H1 (cell line): ENCODE measurements at regions not wholly inside any gene's neighbourhood (a gene's known extent, or its start where the extent isn't known, plus 50 kb on each side); places are given as distances from the start of the nearest gene placed in this dataset.
A peak's percentile ranks its signal among the peaks of the same experiment; 100 is the strongest.

ENCODE experiments used
- CTCF ChIA-PET: fragments of 300-600 bp; sonication (Branson Sonifier 250); formaldehyde crosslinking; loops from one replicate; lab custom pipeline; 2021; ENCODE audit not compliant: partially characterized antibody; lab: Charles Lee
- POLR2A ChIA-PET: fragments of 300-600 bp; sonication (Branson Sonifier 250); formaldehyde crosslinking; loops from one replicate; lab custom pipeline; 2021; ENCODE audit warnings: inconsistent platforms; ENCODE audit not compliant: partially characterized antibody; lab: Charles Lee
- DNase-seq, 2 experiments: peaks; one replicate each; pipeline versions ENCODE4 v3.0.0 to v3.0.0-alpha.2; 2010 to 2022; ENCODE audit warnings: low spot score in 2 of 2, low read depth in 1 of 2, mixed read lengths in 1 of 2
- FAIRE-seq: peaks from 2 replicates; lab custom pipeline; 2011; peaks lifted over from hg19 to GRCh38; lab: Jason Lieb, UNC
- H2AFZ ChIP-seq: 2 replicates; pipeline ENCODE4 v1.8.1; 2012; ENCODE audit warnings: low read length, inconsistent platforms
- H2AK5ac ChIP-seq: 2 replicates; pipeline ENCODE4 v1.6.1; 2013; ENCODE audit warnings: low read depth, low read length
- H2BK120ac ChIP-seq: replicated peaks from 2 replicates; pipeline ENCODE3; 2013; ENCODE audit warnings: low read depth, low read length, inconsistent platforms
- H2BK12ac ChIP-seq: 2 replicates; pipeline ENCODE4 v1.6.1; 2013; ENCODE audit warnings: low read depth, low read length
- H2BK15ac ChIP-seq: 2 replicates; pipeline ENCODE4 v1.6.1; 2013; ENCODE audit warnings: low read length
- H2BK20ac ChIP-seq: 2 replicates; pipeline ENCODE4 v1.6.1; 2013; ENCODE audit warnings: low read length
- H2BK5ac ChIP-seq: 2 replicates; pipeline ENCODE4 v1.6.1; 2013; ENCODE audit warnings: low read depth, low read length
- H3K14ac ChIP-seq: 2 replicates; pipeline ENCODE4 v1.6.1; 2013; ENCODE audit warnings: inconsistent platforms; ENCODE audit not compliant: insufficient read length
- H3K18ac ChIP-seq: 2 replicates; pipeline ENCODE4 v1.6.1; 2013; ENCODE audit warnings: low read length; ENCODE audit errors: extremely low read depth
- H3K23ac ChIP-seq: 2 replicates; pipeline ENCODE4 v1.6.1; 2013; ENCODE audit warnings: inconsistent platforms; ENCODE audit not compliant: insufficient read length
- H3K23me2 ChIP-seq: 2 replicates; pipeline ENCODE4 v1.6.1; 2013; ENCODE audit warnings: low read depth, low read length
- H3K27ac ChIP-seq: 2 replicates; pipeline ENCODE4 v1.6.1; 2011; ENCODE audit warnings: low read depth, low read length, inconsistent platforms
- H3K27me3 ChIP-seq, 4 experiments: replicated peaks in 1 of 4; 1 replicate in 1 of 4; 2 replicates in 3 of 4; pipeline versions ENCODE4 v1.6.1 to v1.8.1; 2011 to 2013; ENCODE audit warnings: low read length in 3 of 4, mild to moderate bottlenecking in 3 of 4, inconsistent platforms in 2 of 4, mixed read lengths in 2 of 4, moderate library complexity in 1 of 4; ENCODE audit not compliant: control insufficient read depth in 3 of 4, insufficient read depth in 3 of 4; ENCODE audit errors: extremely low read depth in 1 of 4
- H3K36me3 ChIP-seq, 4 experiments: 2 replicates each; pipeline versions ENCODE4 v1.6.1 to v1.8.1; 2011 to 2013; ENCODE audit warnings: mild to moderate bottlenecking in 4 of 4, low read length in 3 of 4, moderate library complexity in 2 of 4, control low read depth in 1 of 4, inconsistent platforms in 1 of 4; ENCODE audit not compliant: insufficient read depth in 4 of 4, control insufficient read depth in 2 of 4
- H3K4ac ChIP-seq: replicated peaks from 2 replicates; pipeline ENCODE3; 2013; ENCODE audit warnings: low read length, low read depth, mixed read lengths, inconsistent platforms; ENCODE audit not compliant: insufficient read length
- H3K4me1 ChIP-seq, 4 experiments: replicated peaks in 1 of 4; 1 replicate in 1 of 4; 2 replicates in 3 of 4; pipeline versions ENCODE4 v1.6.1 to v1.8.1; 2011 to 2013; ENCODE audit warnings: low read length in 3 of 4, inconsistent platforms in 2 of 4, mixed read lengths in 1 of 4; ENCODE audit not compliant: insufficient read depth in 4 of 4, control insufficient read depth in 3 of 4
- H3K4me2 ChIP-seq, 2 experiments: 2 replicates each; pipeline versions ENCODE4 v1.6.1 to v1.8.1; 2011 to 2013; ENCODE audit warnings: low read depth in 2 of 2, low read length in 2 of 2, control low read depth in 1 of 2, inconsistent platforms in 1 of 2, mild to moderate bottlenecking in 1 of 2; ENCODE audit not compliant: insufficient read depth in 1 of 2
- H3K4me3 ChIP-seq, 4 experiments: fragments of 200-600, 300-600 bp in 1 of 4; sonication (generic), shearing (Covaris generic), sonication (Bioruptor Twin) in 1 of 4; 2 replicates each; pipeline versions ENCODE4 v1.5.1 to v1.8.1; 2011 to 2016; ENCODE audit warnings: low read length in 4 of 4, low read depth in 3 of 4, control low read depth in 2 of 4, inconsistent platforms in 2 of 4, mild to moderate bottlenecking in 2 of 4, mixed read lengths in 1 of 4, moderate library complexity in 1 of 4; ENCODE audit not compliant: insufficient read depth in 2 of 4; ENCODE audit errors: extremely low read depth in 1 of 4
- H3K56ac ChIP-seq: replicated peaks from 2 replicates; pipeline ENCODE3; 2013; ENCODE audit warnings: low read depth, mild to moderate bottlenecking, mixed read lengths, low read length, inconsistent platforms; ENCODE audit not compliant: insufficient read length
- H3K79me1 ChIP-seq: 2 replicates; pipeline ENCODE4 v1.6.1; 2013; ENCODE audit warnings: low read depth, low read length, control low read depth
- H3K79me2 ChIP-seq, 2 experiments: 2 replicates each; pipeline versions ENCODE4 v1.6.1 to v1.8.1; 2012 to 2013; ENCODE audit warnings: low read length in 2 of 2, mild to moderate bottlenecking in 2 of 2, inconsistent platforms in 1 of 2; ENCODE audit not compliant: insufficient read depth in 2 of 2, control insufficient read depth in 1 of 2
- H3K9ac ChIP-seq, 4 experiments: replicated peaks in 1 of 4; 1 replicate in 1 of 4; 2 replicates in 3 of 4; pipeline versions ENCODE4 v1.6.1 to v1.8.1; 2011 to 2013; ENCODE audit warnings: low read depth in 3 of 4, low read length in 3 of 4, control low read depth in 2 of 4, mild to moderate bottlenecking in 2 of 4, moderate library complexity in 2 of 4, inconsistent platforms in 1 of 4; ENCODE audit errors: extremely low read depth in 1 of 4
- H3K9me3 ChIP-seq, 2 experiments: 2 replicates each; pipeline versions ENCODE4 v1.6.1 to v1.8.1; 2012 to 2013; ENCODE audit warnings: mild to moderate bottlenecking in 2 of 2, moderate library complexity in 2 of 2, control low read depth in 1 of 2, inconsistent platforms in 1 of 2, low read depth in 1 of 2, low read length in 1 of 2, mixed read lengths in 1 of 2; ENCODE audit not compliant: insufficient read depth in 2 of 2
- H4K20me1 ChIP-seq, 2 experiments: replicated peaks in 1 of 2; 2 replicates each; pipeline versions ENCODE3 to v1.8.1; 2011 to 2013; ENCODE audit warnings: inconsistent platforms in 2 of 2, low read length in 2 of 2, mild to moderate bottlenecking in 1 of 2; ENCODE audit not compliant: insufficient read depth in 2 of 2, control insufficient read depth in 1 of 2
- H4K5ac ChIP-seq: 2 replicates; pipeline ENCODE4 v1.6.1; 2013; ENCODE audit warnings: low read length, low read depth, mixed read lengths, inconsistent platforms; ENCODE audit not compliant: insufficient read length
- H4K8ac ChIP-seq: 2 replicates; pipeline ENCODE4 v1.8.0; 2013; ENCODE audit warnings: mild to moderate bottlenecking, moderate library complexity, low read length, inconsistent platforms; ENCODE audit not compliant: insufficient read depth; ENCODE audit errors: extremely low read depth
- H4K91ac ChIP-seq: replicated peaks from 2 replicates; pipeline ENCODE3; 2013; ENCODE audit warnings: low read length, mixed read lengths, inconsistent platforms; ENCODE audit not compliant: insufficient read length
- ATF2 ChIP-seq: IDR thresholded peaks from 2 replicates; pipeline ENCODE4 v1.6.1; 2012; ENCODE audit warnings: low read length, inconsistent platforms
- BACH1 ChIP-seq: IDR thresholded peaks from 2 replicates; pipeline ENCODE4 v1.6.1; 2012; ENCODE audit warnings: low read length, improper control_type of control experiment
- CBX8 ChIP-seq: fragments of 300-800, 300-1000 bp; sonication (generic); IDR thresholded peaks from 2 replicates; pipeline ENCODE4 v1.7.1; 2016; ENCODE audit warnings: low read depth, low read length, borderline replicate concordance
- CEBPB ChIP-seq: IDR thresholded peaks from 2 replicates; pipeline ENCODE4 v1.6.1; 2012; ENCODE audit warnings: low read depth, low read length
- EGR1 ChIP-seq: IDR thresholded peaks from 2 replicates; pipeline ENCODE4 v1.6.1; 2011; ENCODE audit warnings: low read depth, low read length, borderline replicate concordance
- GABPA ChIP-seq: IDR thresholded peaks from 2 replicates; pipeline ENCODE4 v1.6.1; 2011; ENCODE audit warnings: mild to moderate bottlenecking, low read length, moderate library complexity, borderline replicate concordance; ENCODE audit not compliant: insufficient read depth
- HDAC6 ChIP-seq: IDR thresholded peaks from one replicate; pipeline ENCODE4 v1.7.1; 2012; ENCODE audit warnings: low read depth, mild to moderate bottlenecking, inconsistent platforms, low read length, moderate library complexity
- KDM4A ChIP-seq: IDR thresholded peaks from one replicate; pipeline ENCODE4 v1.7.1; 2012; ENCODE audit warnings: low read depth, mild to moderate bottlenecking, moderate library complexity, low read length, inconsistent platforms; ENCODE audit not compliant: severe bottlenecking
- MAX ChIP-seq: IDR thresholded peaks from 2 replicates; pipeline ENCODE4 v1.6.1; 2012; ENCODE audit warnings: inconsistent platforms
- POU5F1 ChIP-seq: IDR thresholded peaks from 2 replicates; pipeline ENCODE4 v1.6.1; 2011; ENCODE audit warnings: low read depth, mild to moderate bottlenecking, low read length, moderate library complexity
- ZNF274 ChIP-seq: IDR thresholded peaks from 2 replicates; pipeline ENCODE4 v1.7.0; 2012; ENCODE audit warnings: low read length, borderline replicate concordance; ENCODE audit errors: extremely low read depth
- WGBS, 2 experiments: shearing (Covaris generic) in 1 of 2; methylation state at CpG; one replicate each; pipeline versions ENCODE4 v1.1.6 to v1.1.7; 2013 to 2015; ENCODE audit warnings: low lambda C conversion rate in 2 of 2, mixed read lengths in 2 of 2, inconsistent platforms in 1 of 2, low coverage in 1 of 2, missing lambda C conversion rate in 1 of 2; ENCODE audit not compliant: insufficient replicate concordance in 2 of 2, insufficient coverage in 1 of 2, insufficient read length in 1 of 2; ENCODE audit errors: extremely low coverage in 1 of 2, missing lambda C conversion rate in 1 of 2; 5-methylcytosine and 5-hydroxymethylcytosine counted together

DNA sequence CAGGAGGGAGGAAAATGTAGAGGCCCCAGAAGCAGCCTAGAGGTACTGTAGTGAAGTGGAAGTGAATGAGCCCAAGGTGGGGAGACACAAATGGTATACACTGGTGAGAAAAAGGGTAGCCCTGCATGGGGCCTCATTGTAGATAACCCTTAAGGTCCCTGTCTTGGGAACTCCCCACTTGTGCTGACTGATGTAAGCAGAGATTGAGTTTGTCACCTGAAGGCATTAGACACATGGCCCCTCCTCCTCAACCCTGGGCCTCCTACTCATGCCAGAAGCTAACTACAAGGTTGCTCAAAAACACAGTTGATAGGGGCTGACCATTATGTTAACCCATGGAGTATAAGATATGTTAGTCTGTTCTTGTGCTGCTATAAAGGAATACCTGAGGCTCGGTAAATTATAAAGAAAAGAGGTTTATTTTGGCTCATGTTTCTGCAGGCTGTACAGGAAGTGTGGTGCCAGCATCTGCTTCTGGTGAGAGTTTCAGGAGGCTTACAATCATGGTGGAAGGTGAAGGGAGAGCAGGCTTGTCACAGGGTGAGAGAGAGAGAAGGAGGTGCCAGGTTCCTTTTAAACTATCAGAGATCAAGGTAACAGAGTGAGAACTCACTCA, 84.6 kb upstream of the RNU6-1 start:
- H3K23me2 ChIP-seq, result no peaks in the 10 kb centered on the region
- no peak overlapping the region for H3K27ac ChIP-seq
- no peak overlapping the region for H2BK15ac ChIP-seq
- FAIRE-seq (no peak), DNase-seq (no peak)
- no peaks in the 10 kb centered on the region for H3K79me2 ChIP-seq
- no peaks in the 10 kb centered on the region; the same call in 1 of the 2 replicates for H3K79me1 ChIP-seq
- no peak overlapping the region for H3K23ac ChIP-seq
- H4K20me1 ChIP-seq, result no peaks in the 10 kb centered on the region
- no peak overlapping the region for H3K4me2 ChIP-seq
- no peak overlapping the region for H2BK120ac ChIP-seq
- no peak overlapping the region; the same call in 1 of the 2 replicates for H2AFZ ChIP-seq
- no peaks in the 10 kb centered on the region for H3K9me3 ChIP-seq
- H3K4ac ChIP-seq, result no peak overlapping the region
- H3K9ac ChIP-seq, result no peak overlapping the region
- no peaks in the 10 kb centered on the region for H3K27me3 ChIP-seq
- no peak overlapping the region for H2AK5ac ChIP-seq
- WGBS, 2 experiments, result 94% methylated on average over 1 of the region's 1 CpG; no CpG with 5 or more reads in 1 of the 2 experiments
- H4K91ac ChIP-seq, result no peak overlapping the region
- no peak overlapping the region for H3K56ac ChIP-seq
- no peak overlapping the region for H2BK12ac ChIP-seq
- no peak overlapping the region for H2BK5ac ChIP-seq
- H2BK20ac ChIP-seq, result 0 out of 2 replicates have a peak overlapping the region, but pooled peaks have one; percentile 61
- H4K5ac ChIP-seq, result no peak overlapping the region
- H3K36me3 ChIP-seq, result no peaks in the 10 kb centered on the region
- POLR2A ChIA-PET, result interaction anchor here (1.3 kb wide), 1 partner anchor 10 kb away, joined by 3 read pairs; no protein-coding TSS in a partner anchor
- no peak overlapping the region for H3K4me3 ChIP-seq
- no peak overlapping the region for H3K14ac ChIP-seq
- no peak overlapping the region for H4K8ac ChIP-seq
- no peak overlapping the region for H3K18ac ChIP-seq
- CTCF ChIA-PET, result interaction anchor here (1.2 to 2.3 kb wide), 5 partner anchors 9 to 61 kb away, joined by 3 to 7 read pairs (median 4); no protein-coding TSS in a partner anchor
- 0 out of 7 replicates have a peak, but pooled peaks cover 0 to 2% (median 0%) of the 10 kb centered on the region in 4 experiments for H3K4me1 ChIP-seq
- TF ChIP-seq ATF2, result no peak
- TF ChIP-seq CBX8, result no peak
- no peak for TF ChIP-seq BACH1
- no peak for TF ChIP-seq EGR1
- no peak for TF ChIP-seq CEBPB
- no peak for TF ChIP-seq MAX
- TF ChIP-seq KDM4A, result no peak
- no peak for TF ChIP-seq HDAC6
- no peak for TF ChIP-seq ZNF274
- no peak for TF ChIP-seq POU5F1
- no peak for TF ChIP-seq GABPA
